KG1 (cell line): ENCODE measurements at regions not wholly inside any gene's neighbourhood (a gene's known extent, or its start where the extent isn't known, plus 50 kb on each side); places are given as distances from the start of the nearest gene placed in this dataset.

Experiments used
- DNase-seq: peaks from one replicate; lab custom pipeline; 2025; lab: John Stamatoyannopoulos, UW

DNA sequence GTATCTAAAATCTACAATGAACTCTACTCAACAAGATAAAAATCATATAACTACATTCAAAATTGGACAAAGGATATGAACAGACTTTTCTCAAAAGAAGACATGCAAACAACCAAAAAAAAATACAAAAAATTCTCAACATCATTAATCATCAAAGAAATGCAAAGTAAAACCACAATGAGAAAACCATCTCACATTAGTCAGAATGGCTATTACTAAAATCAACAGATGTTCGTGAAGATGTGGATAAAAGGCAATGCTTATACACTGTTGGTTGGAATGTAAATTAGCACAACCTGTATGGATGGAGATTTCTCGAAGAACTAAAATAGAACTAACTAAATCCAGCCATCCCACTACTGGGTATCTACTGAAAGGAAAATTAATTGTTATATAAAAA is 1080.8 kb downstream of the AMY1C start:
- no peak for DNase-seq

DNA sequence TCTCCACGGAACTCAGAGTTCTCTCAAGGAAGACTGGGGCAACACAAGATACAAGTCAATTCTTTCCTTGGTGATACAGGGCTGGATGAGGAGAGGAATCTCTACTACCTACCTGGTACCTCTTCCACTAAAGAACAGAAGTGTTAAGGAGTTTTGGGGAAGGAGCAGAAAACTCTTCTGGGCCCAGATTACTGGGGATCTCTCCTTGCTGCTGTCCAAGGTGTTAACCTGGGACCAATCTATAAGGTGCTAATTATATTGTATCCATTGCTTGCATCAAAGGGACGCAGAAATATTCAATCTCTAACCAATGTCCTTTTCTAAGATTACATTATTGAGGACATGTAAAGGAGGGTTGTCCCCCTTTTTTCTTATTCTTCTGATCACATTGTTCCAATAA is 1102.5 kb downstream of the AMY1C start:
- no peak for DNase-seq

DNA sequence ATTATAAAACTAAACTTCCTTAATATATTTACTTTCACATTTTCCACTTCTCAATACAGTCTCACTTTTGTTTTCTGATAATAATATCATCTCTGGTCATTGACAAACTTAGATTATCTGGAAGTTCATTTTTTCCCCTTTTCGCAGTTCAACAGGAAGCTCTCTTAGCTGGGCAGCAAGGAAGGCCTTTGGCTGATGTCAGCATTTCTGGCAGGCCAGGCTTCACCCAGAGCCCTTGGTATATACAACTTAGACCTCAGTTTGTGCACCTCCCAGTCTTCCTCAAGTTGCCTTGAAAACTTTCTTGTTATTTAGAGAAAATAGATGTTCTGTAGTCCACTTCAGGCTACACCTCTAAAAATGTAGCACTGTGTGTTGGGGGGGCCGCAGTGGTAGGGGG is 1103.6 kb downstream of the AMY1C start:
- no peak for DNase-seq

DNA sequence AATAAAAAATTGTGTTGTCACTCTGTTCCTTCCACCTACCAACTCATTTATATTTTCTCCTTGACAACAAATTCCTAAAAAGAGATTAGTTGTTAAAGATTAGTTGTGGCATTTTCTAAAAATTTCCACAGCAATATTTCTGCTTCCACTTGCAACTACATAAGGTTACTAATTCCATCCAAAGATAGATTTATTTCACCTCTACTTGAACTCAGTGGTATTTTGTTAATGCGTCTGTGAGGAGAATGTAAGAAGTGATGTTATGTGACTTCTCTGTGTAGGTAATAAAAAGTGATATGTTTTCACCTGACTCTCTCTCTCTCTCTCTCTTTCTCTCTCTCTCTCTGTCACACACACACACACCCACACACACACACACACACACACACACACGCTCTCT is 1104.8 kb downstream of the AMY1C start:
- no peak for DNase-seq

DNA sequence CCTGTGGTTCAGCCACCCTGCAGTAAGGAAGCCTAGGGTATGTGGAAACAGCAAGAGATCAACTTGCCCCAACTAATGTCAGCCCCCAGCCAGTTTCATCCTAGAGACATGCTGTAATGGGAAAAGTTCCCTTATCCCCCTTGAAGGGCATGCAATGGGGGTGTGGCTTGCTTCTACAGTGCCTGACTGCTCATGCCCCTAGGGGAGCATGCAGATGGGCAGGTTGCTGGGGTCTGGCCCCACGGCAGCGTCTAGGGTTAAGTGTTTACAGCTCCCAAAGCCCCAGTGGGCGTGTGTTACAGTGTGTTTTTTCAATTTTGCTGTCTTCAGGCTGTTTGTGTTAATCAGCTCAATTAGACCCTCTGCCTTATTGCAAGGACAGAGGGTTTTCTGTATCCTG is 1105.9 kb downstream of the AMY1C start:
- DNase-seq = no peak

DNA sequence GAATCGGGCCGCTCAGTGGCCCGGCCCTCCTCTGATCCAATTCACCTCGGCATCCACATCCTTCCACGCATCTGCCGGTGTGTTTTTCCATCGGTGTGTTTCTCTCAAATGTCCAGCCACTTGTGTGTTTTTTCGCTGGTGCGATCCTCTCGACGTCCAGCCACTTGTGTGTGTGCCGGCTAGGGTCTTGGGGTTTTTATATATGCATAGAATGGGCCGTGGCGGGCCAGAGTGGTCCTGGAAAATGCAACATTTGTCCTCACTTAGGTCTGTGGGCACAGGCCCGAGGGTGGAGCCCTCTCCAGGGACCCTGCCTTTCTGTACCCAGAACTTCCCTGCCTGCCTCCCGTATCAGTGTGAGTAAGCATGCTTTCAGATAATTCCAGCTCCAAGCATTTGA is 1106.4 kb downstream of the AMY1C start:
- no peak for DNase-seq

DNA sequence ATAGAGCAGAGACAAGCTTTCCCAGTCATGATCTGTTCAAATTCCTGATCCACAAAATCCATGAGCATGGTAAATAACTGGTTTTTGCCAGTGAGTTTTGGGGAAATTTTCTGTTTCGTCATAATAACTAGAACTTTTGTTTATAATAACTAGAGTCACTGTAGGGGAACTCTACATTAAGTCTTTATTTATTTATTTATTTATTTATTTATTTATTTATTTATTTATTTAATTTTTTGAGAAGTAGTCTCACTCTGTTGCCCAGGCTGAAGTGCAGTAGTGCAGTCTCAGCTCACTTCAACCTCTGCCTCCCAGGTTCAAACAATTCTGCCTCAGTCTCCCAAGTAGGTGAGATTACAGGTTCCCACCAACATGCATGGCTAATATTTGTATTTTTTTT is 1106.8 kb downstream of the AMY1C start:
- DNase-seq = no peak

DNA sequence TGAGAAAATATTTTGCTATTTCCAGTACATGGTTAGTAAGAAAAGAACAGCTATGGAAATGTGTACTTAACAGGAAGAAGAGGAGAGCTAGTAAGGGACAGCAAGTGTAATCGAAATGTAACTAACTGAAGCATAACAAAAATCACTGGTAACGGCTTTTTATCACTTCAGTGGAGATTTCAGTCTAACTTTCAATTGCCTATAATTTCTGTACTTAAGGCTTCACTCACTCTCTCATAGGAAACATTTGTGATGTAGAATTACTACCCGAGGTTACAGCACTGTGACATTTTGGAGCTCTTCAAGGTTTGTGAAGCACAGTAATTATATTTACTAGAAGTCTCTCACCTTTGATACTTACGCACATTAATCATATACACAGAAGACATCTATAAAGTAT is 1119.1 kb downstream of the AMY1C start:
- no peak for DNase-seq

DNA sequence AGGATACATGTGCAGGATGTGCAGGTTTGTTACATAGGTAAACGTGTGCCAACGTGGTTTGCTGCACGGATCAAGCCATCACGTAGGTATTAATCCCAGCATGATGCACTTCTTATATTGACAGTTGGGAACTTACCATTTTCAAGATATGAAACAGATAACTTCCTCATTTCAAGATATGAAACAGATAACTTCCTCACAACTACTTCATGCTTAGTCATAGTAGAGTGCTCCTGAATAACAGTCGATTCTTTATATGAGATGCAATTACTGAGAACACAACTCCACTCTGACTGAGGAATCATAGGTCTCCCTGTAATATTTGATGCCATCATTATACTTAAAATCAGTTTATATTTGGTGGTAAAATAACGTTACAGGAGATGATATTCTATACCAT is 1124.3 kb downstream of the AMY1C start:
- DNase-seq = no peak

DNA sequence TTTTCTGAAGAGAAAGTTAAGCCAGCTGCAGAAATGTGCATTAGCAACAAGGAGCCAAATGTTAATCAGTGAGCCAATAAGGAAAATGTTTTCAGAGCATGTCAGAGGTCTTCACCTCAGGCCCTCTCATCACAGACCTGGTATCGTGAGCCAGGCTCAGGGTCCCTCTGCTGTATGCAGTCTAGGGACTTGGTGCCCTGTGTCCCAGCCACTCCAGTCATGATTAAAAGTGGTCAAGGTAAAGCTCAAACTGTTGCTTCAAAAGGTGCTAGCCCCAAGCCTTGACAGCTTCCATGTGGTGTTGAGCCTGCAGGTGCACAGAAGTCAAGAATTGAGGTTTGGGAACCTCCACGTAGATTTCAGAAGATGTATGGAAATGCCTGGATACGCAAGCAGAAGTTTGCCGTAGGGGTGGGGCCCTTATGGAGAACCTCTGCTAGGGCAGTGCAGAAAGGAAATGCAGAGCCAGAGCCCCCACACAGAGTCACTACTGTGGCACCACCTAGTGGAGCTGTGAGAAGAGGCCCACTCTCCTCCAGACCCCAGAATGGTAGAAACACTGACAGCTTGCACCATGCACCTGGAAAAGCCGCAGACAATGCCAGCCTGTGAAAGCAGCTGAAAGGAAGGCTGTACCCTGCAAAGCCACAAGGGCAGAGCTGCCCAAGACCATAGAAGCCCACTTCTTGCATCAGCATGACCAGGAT is 1128.7 kb downstream of the AMY1C start:
- no peak for DNase-seq

DNA sequence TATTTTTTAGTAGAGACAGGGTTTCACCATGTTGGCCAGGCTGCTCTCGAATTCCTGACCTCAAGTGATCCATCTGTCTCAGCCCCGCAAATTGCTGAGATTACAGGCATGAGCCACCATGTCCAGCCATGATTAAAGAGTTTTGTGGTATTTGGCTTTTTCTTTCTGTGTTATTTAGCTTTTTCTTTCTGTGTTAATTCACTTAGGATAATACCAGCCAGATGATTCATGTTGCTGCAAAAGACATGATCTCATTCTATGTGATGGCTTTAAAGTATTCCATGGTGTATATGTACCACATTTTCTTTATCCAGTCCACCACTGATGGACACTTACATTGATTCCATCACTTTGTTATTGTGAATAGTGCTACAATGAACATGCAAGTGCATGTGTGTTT is 1135.2 kb downstream of the AMY1C start:
- no peak for DNase-seq

DNA sequence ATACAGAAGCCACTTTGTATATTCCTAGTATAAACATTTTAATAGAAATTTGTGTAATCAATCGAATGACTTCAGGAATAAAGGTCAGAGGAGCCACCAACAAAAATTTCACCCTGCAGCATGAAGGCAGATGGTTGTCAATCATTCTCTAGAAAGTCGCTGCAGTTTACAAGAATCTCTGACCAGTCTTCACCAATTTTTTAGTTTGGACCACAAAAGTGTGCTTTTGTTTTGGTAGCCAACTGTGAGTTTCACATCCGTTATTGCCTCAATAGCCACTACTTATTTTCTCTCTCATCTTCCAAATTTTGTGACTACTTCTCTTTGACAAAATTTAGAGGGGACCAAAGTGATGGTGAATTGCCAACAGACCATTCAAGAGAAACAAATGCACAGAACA is 1155.6 kb downstream of the AMY1C start:
- no peak for DNase-seq

DNA sequence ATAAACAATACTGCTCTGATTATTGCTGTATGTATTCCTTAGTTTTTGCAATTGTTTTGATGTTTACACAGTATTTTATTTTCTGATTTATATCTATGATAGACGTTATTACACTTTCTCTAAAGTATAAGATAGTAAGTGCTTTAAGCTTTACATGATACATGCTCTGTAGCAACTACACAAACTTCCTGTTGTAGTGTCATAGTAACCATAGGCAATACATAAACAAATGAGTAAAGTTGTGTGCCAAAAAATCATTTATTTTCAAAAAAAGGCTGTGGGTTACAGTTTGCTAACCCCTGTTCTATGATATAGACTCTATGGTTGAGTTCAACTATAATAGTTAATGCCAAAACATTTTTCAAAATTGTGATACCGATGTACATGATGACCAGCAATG is 1156.4 kb downstream of the AMY1C start:
- DNase-seq = no peak

DNA sequence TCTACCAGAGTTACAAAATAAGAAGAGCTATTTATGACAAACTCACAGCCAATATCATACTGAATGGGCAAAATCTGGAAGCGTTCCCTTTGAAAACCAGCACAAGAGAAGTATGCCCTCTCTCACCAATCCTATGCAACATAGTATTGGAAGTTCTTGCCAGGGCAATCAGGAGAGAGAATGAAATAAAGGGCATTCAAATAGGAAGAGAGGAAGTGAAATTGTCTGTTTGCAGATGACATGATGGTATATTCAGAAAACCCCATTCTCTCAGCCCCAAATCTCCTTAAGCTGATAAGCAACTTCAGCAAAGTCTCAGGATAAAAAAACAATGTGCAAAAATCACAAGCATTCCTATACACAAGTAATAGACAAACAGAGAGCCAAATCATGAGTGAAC is 1169.5 kb downstream of the AMY1C start:
- DNase-seq = no peak

DNA sequence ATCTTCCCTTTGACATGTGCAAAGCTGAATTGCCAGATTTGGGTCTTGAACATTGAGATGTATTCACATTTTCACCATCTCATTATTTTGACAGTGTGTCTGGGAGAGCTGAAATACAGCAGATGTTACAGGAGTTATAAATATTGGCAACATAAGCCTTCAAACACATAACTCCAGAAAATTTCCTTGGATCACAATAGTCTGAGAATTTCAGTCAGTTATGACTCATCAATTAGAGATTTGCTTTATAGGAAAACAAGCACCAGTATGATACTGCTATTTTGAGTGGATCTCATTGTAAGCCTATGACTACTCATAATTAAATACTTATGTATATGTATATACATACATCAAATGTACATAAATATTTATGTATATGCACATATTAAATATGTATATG is 1171.8 kb downstream of the AMY1C start:
- no peak for DNase-seq

DNA sequence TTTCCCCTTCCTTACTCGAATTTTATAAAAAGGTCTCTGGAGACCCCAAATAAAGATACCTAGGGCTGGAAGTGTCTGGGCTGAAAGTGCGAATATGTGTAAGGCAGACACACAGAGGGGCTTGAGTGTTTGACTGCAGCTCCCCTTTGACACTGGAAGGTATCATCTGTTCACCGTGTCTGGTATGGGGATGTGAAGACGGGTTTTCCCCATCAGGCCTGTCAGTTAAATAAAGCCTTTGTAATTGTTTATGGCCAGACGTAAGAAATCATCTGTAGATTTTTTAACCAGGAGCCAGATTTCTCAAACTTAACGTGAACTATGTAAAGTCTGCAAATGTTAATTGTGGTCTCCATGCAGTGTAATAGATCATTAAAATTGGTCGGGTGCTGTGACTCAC is 1173.4 kb downstream of the AMY1C start:
- no peak for DNase-seq

DNA sequence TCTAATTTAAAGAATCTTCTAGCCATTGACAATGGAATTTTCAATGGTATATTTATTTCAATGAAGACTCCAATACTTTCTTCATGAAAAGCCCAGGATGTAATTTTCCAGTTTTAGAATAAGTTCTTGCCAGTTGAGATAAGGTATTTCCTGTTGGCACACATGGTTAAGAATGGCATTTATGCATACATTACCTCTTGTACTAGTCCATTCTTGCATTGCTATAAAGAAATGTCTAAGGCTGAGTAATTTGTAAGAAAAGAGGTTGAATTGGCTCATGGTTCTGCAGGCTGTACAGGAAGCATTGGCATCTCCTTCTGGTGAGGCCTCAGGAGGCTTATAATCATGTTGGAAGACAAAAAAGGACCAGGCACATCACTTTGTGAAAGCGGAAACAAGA is 1179.6 kb downstream of the AMY1C start:
- DNase-seq = no peak

DNA sequence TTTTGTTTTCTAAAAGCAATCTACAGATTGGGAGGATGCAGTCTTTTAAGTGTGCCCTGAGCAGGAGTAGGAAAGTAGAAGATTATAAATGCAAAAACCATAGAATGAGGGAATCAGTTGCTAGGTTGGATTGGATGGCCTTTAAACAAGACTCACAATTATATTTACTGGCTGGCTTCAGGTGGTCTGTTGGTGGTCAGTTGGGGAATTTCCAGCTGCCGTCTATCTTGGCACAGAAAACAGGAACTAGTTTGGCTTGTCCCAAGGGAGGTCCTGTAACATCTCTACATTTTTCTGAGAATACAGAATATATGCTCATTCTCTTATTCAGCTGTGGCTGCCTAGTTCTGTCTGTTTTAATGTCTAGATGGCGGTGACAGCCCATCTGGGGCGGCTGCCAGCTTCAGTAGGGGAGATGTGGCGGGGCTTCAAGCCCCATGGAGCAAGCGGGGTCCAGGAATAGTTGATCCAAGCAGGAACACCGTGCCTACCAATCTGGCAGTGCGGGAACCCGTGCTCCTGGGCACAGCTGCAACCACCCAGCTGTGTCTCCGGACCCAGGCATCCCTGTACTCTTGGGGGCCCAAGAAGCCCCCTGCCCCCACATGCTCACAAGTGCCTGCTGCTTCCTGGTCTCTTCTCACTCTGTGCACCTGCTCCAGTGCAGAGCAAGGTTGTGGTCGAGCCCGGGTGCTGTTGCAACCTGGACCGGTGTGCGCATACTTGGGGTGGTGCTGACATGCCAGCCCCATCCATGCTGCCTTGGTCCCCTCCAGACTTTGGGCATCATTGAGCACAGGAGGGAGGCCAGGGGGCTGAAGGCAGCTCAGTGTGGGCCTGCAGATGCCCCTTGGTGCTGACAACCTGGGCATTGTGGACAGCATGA is 1182.6 kb downstream of the AMY1C start:
- DNase-seq = no peak

DNA sequence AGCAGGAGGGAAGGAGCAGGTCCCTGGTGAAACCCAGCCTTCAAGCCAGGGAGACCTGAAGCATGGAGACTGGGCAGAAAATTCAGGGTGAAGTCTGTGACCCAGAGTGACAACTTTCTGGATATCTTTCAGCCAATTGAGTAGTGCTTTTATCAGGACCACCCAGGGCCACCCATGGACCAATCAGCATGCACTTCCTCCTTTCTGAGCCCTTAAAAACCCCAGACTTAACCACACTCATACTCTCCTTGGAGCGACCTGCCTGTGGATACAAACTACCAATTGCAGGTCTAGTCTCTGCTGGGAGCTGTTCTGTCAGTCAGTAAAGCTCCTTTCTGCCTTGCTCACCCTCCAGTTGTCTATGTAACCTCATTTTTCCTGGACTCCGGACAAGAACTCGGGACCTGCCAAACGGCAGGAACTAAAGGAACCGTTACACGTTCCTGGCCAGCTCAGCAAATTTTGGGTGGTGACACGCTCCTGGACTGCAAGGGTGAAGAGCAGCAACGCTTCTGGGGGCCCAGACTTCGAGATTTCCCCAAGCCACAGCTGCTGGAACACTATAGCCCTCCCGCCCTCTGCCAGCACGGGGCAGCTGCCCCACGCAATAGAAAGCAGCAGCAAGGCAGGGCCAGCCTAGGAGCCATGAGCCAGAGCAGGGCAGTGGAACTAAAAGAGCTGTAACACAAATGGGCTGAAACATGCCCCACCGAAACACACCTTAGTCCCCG is 1183.4 kb downstream of the AMY1C start:
- no peak for DNase-seq

DNA sequence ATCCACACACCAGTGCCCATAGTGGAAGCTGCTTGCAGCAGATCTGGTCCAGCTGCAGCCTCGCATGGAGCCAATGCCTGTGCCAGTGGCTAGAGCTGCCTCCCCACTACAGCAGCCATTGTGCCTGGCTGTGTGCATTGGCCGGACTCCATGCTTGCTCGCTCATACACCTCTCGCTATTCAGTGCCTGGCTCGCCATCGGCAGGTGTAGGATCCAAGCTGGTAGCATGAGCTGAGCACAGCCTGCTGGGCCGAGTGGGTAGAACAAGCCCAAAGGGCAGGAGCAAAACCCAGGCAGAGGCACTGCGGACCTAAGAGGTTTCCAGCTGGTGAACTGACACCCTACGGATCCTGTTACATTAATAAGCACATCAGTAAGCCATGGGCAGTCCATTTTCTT is 1184.1 kb downstream of the AMY1C start:
- DNase-seq = no peak

DNA sequence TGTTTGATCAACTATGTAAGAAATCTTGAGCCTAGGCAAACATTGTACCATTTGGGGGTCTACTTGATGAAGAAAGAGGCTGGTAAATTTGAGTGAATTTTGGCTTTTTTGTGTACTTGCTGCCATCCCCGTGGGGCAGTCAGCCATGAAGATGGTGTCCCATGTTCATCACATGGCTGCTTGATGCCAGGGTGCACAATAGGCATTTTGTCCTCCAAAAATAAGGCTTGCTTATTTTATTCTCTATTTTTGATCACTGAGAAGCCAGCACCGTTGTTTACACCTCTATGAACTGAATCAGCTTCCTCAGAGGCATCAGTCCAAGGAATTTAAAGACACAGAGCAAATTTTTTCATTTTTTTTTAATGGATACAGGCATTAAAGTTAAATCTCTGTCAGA is 1195.7 kb downstream of the AMY1C start:
- DNase-seq = no peak

DNA sequence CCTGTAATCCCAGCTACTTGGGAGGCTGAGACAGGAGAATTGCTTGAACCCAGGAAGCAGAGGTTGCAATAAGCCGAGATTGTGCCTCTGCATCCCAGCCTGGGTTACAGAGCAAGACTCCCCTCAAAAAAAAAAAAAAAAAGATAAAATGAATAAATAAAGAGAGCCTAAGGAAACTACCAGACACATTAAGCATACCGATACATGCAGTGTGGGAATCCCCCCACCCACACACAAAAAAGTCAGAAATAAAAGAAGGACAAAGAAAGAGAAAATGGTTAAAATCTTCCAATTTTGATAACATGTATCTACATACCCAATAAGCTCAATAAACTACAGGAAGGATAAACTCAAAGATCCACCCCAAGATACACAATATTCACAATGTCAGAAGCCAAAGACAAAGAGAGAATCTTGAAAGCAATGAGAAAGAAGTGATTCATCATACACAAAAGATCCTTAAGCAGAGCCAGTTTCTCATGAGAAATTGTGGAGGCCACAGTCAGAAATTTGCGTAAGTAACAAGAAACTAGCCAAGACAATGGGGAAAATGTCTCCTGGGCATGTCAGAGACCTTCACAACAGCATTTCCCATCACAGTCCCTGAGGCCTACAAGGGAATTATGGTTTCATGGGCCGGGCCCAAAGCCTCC is 1197.0 kb downstream of the AMY1C start:
- DNase-seq = no peak

DNA sequence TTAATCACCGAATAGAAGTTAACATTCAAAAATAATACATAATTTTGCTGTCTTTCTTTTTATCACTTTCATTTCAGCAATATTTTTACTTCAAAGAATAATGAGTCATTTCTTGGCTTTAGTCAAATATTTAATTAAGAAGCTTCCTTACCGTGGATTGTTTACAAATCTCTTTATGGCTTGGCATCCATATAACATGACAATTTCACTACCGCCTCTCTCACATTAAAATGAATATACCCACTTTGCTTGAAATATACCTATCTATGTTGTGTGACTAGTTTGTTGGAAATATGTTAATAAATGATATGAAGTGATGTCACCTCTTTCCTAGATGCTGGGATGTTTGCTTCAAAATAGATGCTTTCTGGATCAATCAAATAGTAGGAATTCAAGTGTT is 1203.9 kb downstream of the AMY1C start:
- DNase-seq = no peak
